ENCODE measurements at regions not wholly inside any gene's neighbourhood (a gene's known extent, or its start where the extent isn't known, plus 50 kb on each side); places are given as distances from the start of the nearest gene placed in this dataset.

GRCh38 chr22:46065691-46066454, 84.5 kb upstream of the PPARA start:
- H3K9ac ChIP-seq (ENCODE audit: low read length in 3 of 3): peak overlapping the region in 2 of 3 donors; percentile 17 to 87
- intact Hi-C loops (cut with DNase I): no loop called here
- H3K27me3 ChIP-seq (ENCODE audit: control insufficient read depth, insufficient read depth, low read length): peaks cover 1% of the 10 kb centered on the region
- no peak for DNase-seq
- peaks cover 0 to 23% (median 20%) of the 10 kb centered on the region in 3 donors for H3K4me1 ChIP-seq (ENCODE audit: control insufficient read depth in 2 of 3, insufficient read depth in 2 of 3, low read depth in 1 of 3, low read length in 3 of 3)
- H3K9me3 ChIP-seq (ENCODE audit: control insufficient read depth in 2 of 3, insufficient read depth in 1 of 3, low read length in 3 of 3): no peaks in the 10 kb centered on the region
- H3K36me3 ChIP-seq (ENCODE audit: control insufficient read depth in 2 of 3, insufficient read depth in 3 of 3, low read length in 3 of 3): no peaks in the 10 kb centered on the region
- TF ChIP-seq, protein P1, sequence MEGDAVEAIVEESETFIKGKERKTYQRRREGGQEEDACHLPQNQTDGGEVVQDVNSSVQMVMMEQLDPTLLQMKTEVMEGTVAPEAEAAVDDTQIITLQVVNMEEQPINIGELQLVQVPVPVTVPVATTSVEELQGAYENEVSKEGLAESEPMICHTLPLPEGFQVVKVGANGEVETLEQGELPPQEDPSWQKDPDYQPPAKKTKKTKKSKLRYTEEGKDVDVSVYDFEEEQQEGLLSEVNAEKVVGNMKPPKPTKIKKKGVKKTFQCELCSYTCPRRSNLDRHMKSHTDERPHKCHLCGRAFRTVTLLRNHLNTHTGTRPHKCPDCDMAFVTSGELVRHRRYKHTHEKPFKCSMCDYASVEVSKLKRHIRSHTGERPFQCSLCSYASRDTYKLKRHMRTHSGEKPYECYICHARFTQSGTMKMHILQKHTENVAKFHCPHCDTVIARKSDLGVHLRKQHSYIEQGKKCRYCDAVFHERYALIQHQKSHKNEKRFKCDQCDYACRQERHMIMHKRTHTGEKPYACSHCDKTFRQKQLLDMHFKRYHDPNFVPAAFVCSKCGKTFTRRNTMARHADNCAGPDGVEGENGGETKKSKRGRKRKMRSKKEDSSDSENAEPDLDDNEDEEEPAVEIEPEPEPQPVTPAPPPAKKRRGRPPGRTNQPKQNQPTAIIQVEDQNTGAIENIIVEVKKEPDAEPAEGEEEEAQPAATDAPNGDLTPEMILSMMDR (IDR thresholded peaks at IDR 0.05; ENCODE audit: borderline replicate concordance, extremely low read depth, insufficient read depth): no peak
- FAIRE-seq: peak; percentile 6
- peak overlapping the region; percentile 80 to 93 for H3K27ac ChIP-seq (ENCODE audit: low read depth in 2 of 2, low read length in 2 of 2)
- peak overlapping the region in 2 of 3 donors; percentile 12 to 81 for H3K4me3 ChIP-seq (ENCODE audit: low read length in 3 of 3)

GRCh38 chr22:46066691-46067090, 83.6 kb upstream of the PPARA start:
- intact Hi-C loops (cut with DNase I): no loop called here
- Histone ChIP-seq H3K9ac (ENCODE audit: low read length in 3 of 3) (peak overlapping the region in 2 of 3 donors; percentile 72 to 87), H3K4me1 (ENCODE audit: control insufficient read depth in 2 of 3, insufficient read depth in 2 of 3, low read depth in 1 of 3, low read length in 3 of 3) (peaks cover 0 to 23% (median 20%) of the 10 kb centered on the region in 3 donors), H3K36me3 (ENCODE audit: control insufficient read depth in 2 of 3, insufficient read depth in 3 of 3, low read length in 3 of 3) (no peaks in the 10 kb centered on the region), H3K9me3 (ENCODE audit: control insufficient read depth in 2 of 3, insufficient read depth in 1 of 3, low read length in 3 of 3) (no peaks in the 10 kb centered on the region), H3K4me3 (ENCODE audit: low read length in 3 of 3) (peak overlapping the region in 2 of 3 donors; percentile 42 to 81), H3K27ac (ENCODE audit: low read depth in 2 of 2, low read length in 2 of 2) (peak overlapping the region; percentile 93 to 99), H3K27me3 (ENCODE audit: control insufficient read depth, insufficient read depth, low read length) (no peaks in the 10 kb centered on the region)
- TF ChIP-seq, protein P1 (IDR thresholded peaks at IDR 0.05; ENCODE audit: borderline replicate concordance, extremely low read depth, insufficient read depth): no peak
- no peak for FAIRE-seq
- DNase-seq: peak in 2 of 5 donors; percentile 15 to 37

GRCh38 chr22:46067159-46068111, 82.9 kb upstream of the PPARA start:
- Histone ChIP-seq H3K9me3 (ENCODE audit: control insufficient read depth in 2 of 3, insufficient read depth in 1 of 3, low read length in 3 of 3) (no peaks in the 10 kb centered on the region), H3K27me3 (ENCODE audit: control insufficient read depth, insufficient read depth, low read length) (no peaks in the 10 kb centered on the region), H3K4me3 (ENCODE audit: low read length in 3 of 3) (peak overlapping the region in 2 of 3 donors; percentile 42 to 81), H3K9ac (ENCODE audit: low read length in 3 of 3) (peak overlapping the region in 2 of 3 donors; percentile 44 to 87), H3K4me1 (ENCODE audit: control insufficient read depth in 2 of 3, insufficient read depth in 2 of 3, low read depth in 1 of 3, low read length in 3 of 3) (peaks cover 0 to 23% (median 20%) of the 10 kb centered on the region in 3 donors), H3K27ac (ENCODE audit: low read depth in 2 of 2, low read length in 2 of 2) (peak overlapping the region; percentile 93 to 99), H3K36me3 (ENCODE audit: control insufficient read depth in 2 of 3, insufficient read depth in 3 of 3, low read length in 3 of 3) (no peaks in the 10 kb centered on the region)
- intact Hi-C loops (cut with DNase I): no loop called here
- TF ChIP-seq, protein P1 (IDR thresholded peaks at IDR 0.05; ENCODE audit: borderline replicate concordance, extremely low read depth, insufficient read depth): no peak
- DNase-seq: peak in 2 of 5 donors; percentile 18 to 32
- no peak for FAIRE-seq
